ENCODE measurements at regions not wholly inside any gene's neighbourhood (a gene's known extent, or its start where the extent isn't known, plus 50 kb on each side); places are given as distances from the start of the nearest gene placed in this dataset.
"Not testable (repeated sequence)": the region's sequence is repeated elsewhere in the genome, so short reads cannot be mapped to it uniquely, and the experiment has no call there.

DNA sequence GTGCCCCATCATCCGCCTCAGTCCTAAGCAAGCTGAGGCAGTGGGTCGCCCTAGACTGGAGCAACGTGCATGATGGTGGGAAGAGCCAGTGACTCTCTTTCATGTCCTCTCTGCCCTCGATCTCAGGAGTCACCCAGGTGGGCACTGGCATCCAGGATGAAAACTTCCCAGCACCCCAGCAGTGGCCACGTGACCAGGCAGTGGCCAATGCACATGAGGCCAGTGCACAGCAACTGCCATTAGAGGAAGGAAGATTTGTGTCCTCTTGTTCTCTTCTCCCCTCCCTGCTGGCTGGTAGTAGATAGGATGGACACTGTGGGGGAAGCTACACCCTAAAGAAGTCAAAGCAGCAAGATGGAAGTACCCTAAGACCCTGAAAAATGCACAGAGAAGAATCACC lies 334.1 kb upstream of the SULF2 start:
- H3K4me1 ChIP-seq (ENCODE audit: insufficient read depth, low read length); H3K4me3 Mint-ChIP-seq; H3K27ac Mint-ChIP-seq; H3K27ac ChIP-seq (ENCODE audit: low read depth, low read length); H3K36me3 ChIP-seq (ENCODE audit: insufficient read depth, low read length); H3K4me3 ChIP-seq (ENCODE audit: low read length); H3K36me3 Mint-ChIP-seq; H3K27me3 ChIP-seq (ENCODE audit: insufficient read depth, low read length, poor library complexity, severe bottlenecking); DNase-seq; H3K4me1 Mint-ChIP-seq; POLR2A ChIA-PET; H3K9me3 ChIP-seq (ENCODE audit: low read length); CTCF ChIA-PET; H3K9me3 Mint-ChIP-seq: not testable (repeated sequence)
- peaks cover 15 to 32% of the 10 kb centered on the region in 2 donors for H3K27me3 Mint-ChIP-seq

DNA sequence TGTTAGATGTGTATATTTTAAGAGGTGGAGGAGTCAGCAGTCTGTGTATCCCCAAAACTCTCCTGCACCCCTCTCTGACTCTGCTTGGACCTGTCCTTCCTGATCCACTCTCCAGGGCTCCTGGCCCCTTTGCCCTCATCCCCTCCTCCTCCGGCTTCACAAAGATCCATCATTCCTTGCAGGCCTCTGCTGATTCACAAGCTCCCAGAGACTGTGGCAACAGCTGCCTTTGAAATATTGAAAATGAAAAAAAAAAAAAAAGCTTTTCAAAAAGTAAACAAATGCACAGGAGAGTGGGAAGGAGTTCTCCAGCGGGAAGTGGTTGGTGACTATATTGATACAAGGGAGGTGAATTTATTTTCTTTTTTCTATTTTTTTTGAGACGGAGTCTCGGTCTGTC lies 330.2 kb upstream of the SULF2 start:
- Histone ChIP-seq H3K36me3 (ENCODE audit: insufficient read depth, low read length) (no peaks in the 10 kb centered on the region), H3K27me3 (ENCODE audit: insufficient read depth, low read length, poor library complexity, severe bottlenecking) (no peaks in the 10 kb centered on the region), H3K4me3 (ENCODE audit: low read length) (no peak overlapping the region), H3K27ac (ENCODE audit: low read depth, low read length) (no peak overlapping the region), H3K4me1 (ENCODE audit: insufficient read depth, low read length) (no peaks in the 10 kb centered on the region), H3K9me3 (ENCODE audit: low read length) (no peaks in the 10 kb centered on the region)
- Mint-ChIP-seq H3K4me1 (no peaks in the 10 kb centered on the region), H3K36me3 (peaks cover 0 to 2% (median 0%) of the 10 kb centered on the region in 3 donors), H3K4me3 (no peak overlapping the region), H3K27me3 (peaks cover 11 to 43% of the 10 kb centered on the region in 2 donors), H3K27ac (no peak overlapping the region), H3K9me3 (peaks cover 0 to 6% (median 0%) of the 10 kb centered on the region in 5 donors)
- DNase-seq = no peak
- ChIA-PET CTCF (no interaction called here), POLR2A (no interaction called here)

DNA sequence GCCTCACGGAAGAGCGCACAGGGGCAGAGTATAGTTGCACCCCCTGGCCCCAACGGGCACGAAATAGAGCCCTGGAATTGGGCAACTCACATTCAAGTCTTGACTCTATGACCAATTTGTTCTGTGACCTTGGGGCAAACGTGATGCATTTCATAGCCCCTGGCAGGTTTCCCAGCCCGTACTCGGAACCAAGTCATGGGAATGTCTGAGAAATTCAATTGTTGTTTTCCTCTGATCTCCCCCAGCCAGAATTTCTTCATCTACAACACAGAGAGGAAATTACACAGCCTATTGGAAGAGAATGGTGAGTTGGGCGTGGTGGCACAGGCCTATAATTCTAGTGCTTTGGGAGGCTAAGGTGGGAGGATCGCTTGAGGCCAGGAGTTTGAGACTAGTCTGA lies 322.3 kb upstream of the SULF2 start:
- no peaks in the 10 kb centered on the region for H3K9me3 ChIP-seq (ENCODE audit: low read length)
- H3K4me1 ChIP-seq (ENCODE audit: insufficient read depth, low read length) = no peaks in the 10 kb centered on the region
- POLR2A ChIA-PET = no interaction called here

DNA sequence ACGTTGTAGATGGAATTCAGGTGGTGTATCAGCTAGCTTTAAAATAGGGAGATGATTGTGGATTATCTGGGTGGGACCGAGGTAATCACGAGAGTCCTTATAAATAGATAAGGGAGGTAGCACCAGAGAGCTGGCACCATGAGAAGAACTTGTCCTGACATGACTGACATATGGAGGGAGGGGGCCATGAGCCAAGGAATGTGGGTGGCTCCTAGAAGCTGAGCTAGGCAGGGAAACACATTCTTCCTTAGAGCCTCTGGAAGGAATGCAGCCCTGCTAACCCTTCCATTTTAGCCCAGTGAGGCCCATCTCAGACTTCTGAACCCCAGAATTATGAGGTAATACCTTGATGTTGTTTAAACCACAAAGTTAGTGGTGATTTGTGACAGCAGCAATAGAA lies 321.1 kb upstream of the SULF2 start:
- no peaks in the 10 kb centered on the region for H3K27me3 Mint-ChIP-seq
- Histone ChIP-seq H3K9me3 (ENCODE audit: low read length) (no peaks in the 10 kb centered on the region), H3K27ac (ENCODE audit: low read depth, low read length) (no peak overlapping the region), H3K27me3 (ENCODE audit: insufficient read depth, low read length, poor library complexity, severe bottlenecking) (no peaks in the 10 kb centered on the region), H3K36me3 (ENCODE audit: insufficient read depth, low read length) (no peaks in the 10 kb centered on the region), H3K4me1 (ENCODE audit: insufficient read depth, low read length) (no peaks in the 10 kb centered on the region), H3K4me3 (ENCODE audit: low read length) (no peak overlapping the region)
- DNase-seq = no peak
- CTCF ChIA-PET = no interaction called here
- no peaks in the 10 kb centered on the region for H3K4me1 Mint-ChIP-seq
- no peaks in the 10 kb centered on the region for H3K36me3 Mint-ChIP-seq
- peaks cover 0 to 2% (median 0%) of the 10 kb centered on the region in 5 donors for H3K9me3 Mint-ChIP-seq
- H3K4me3 Mint-ChIP-seq = no peak overlapping the region
- H3K27ac Mint-ChIP-seq = no peak overlapping the region
- POLR2A ChIA-PET = no interaction called here

More for the DNA sequence above, 322.3 kb upstream of the SULF2 start:
- CTCF ChIA-PET = no interaction called here
- Histone ChIP-seq H3K4me3 (ENCODE audit: low read length) (no peak overlapping the region), H3K36me3 (ENCODE audit: insufficient read depth, low read length) (no peaks in the 10 kb centered on the region), H3K27me3 (ENCODE audit: insufficient read depth, low read length, poor library complexity, severe bottlenecking) (no peaks in the 10 kb centered on the region), H3K27ac (ENCODE audit: low read depth, low read length) (no peak overlapping the region)
- Mint-ChIP-seq H3K4me3 (no peak overlapping the region), H3K36me3 (no peaks in the 10 kb centered on the region), H3K27me3 (no peaks in the 10 kb centered on the region), H3K9me3 (peaks cover 0 to 2% (median 0%) of the 10 kb centered on the region in 5 donors), H3K4me1 (no peaks in the 10 kb centered on the region), H3K27ac (no peak overlapping the region)
- no peak for DNase-seq

DNA sequence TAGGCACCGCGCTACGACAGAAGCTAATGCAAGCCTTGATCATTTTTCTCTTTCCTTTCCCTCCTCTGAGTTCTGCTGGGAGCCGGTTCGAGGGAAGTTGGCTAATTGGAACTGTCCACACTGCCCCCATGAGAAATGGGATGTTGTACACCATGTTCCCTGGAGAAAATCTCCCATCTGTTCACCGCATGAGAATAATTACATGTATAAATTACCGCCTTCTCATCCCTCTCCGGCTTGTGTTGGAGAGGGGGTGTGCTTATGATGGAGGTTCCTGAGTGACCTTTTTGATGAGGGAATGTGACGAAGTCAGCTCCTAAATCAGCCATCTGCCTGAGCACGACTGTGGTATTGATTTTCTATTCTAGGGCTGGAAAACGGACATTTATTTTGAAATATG lies 320.2 kb upstream of the SULF2 start:
- CTCF ChIA-PET = no interaction called here
- no peaks in the 10 kb centered on the region for H3K27me3 ChIP-seq (ENCODE audit: insufficient read depth, low read length, poor library complexity, severe bottlenecking)

DNA sequence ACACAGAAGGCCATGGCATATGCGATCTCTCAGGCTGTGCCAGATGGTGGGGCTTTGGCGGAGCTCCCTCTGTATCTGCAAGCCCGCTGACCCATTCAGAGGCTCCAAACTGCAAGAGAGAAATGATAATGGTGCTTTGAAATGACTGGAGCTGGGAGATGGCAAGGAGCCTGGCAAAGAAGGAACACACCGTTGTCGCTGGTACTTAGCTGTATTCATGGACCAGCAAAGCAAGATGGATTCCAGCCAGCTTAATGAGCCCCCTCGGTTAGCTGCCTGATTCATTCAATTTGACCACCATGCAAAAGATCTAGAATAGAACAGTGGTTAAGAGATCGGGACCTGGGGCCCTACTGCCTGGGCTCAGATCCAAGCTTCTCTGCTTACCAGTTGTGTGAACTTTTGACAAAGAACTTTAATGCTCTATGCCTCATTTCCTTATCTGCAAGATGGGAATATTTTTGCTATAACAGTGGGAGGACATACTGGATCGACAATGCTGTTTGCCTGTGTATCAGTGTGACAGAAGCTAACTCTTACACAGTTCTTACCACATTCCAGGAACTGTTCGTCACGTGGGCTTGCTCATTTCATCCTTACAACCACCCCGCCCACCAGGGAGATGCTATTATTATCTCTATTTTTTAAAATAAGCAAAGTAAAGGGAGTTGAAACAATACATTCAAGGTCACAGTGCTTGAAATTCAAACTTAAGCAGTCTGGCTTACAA lies 317.8 kb upstream of the SULF2 start:
- POLR2A ChIA-PET = no interaction called here
- H3K9me3 Mint-ChIP-seq = peaks cover 0 to 2% (median 0%) of the 10 kb centered on the region in 5 donors
- CTCF ChIA-PET = no interaction called here
- H3K27ac Mint-ChIP-seq = no peak overlapping the region
- no peaks in the 10 kb centered on the region for H3K36me3 Mint-ChIP-seq
- Histone ChIP-seq H3K9me3 (ENCODE audit: low read length) (no peaks in the 10 kb centered on the region), H3K4me3 (ENCODE audit: low read length) (no peak overlapping the region), H3K36me3 (ENCODE audit: insufficient read depth, low read length) (no peaks in the 10 kb centered on the region), H3K4me1 (ENCODE audit: insufficient read depth, low read length) (no peaks in the 10 kb centered on the region), H3K27me3 (ENCODE audit: insufficient read depth, low read length, poor library complexity, severe bottlenecking) (no peaks in the 10 kb centered on the region), H3K27ac (ENCODE audit: low read depth, low read length) (no peak overlapping the region)
- no peak overlapping the region for H3K4me3 Mint-ChIP-seq
- peaks cover 0 to 5% of the 10 kb centered on the region in 2 donors for H3K27me3 Mint-ChIP-seq
- DNase-seq = no peak
- H3K4me1 Mint-ChIP-seq = no peaks in the 10 kb centered on the region

More for the DNA sequence above, 320.2 kb upstream of the SULF2 start:
- Histone ChIP-seq H3K4me3 (ENCODE audit: low read length) (no peak overlapping the region), H3K27ac (ENCODE audit: low read depth, low read length) (no peak overlapping the region), H3K9me3 (ENCODE audit: low read length) (no peaks in the 10 kb centered on the region), H3K4me1 (ENCODE audit: insufficient read depth, low read length) (no peaks in the 10 kb centered on the region), H3K36me3 (ENCODE audit: insufficient read depth, low read length) (no peaks in the 10 kb centered on the region)
- Mint-ChIP-seq H3K4me3 (no peak overlapping the region), H3K9me3 (peaks cover 0 to 2% (median 0%) of the 10 kb centered on the region in 5 donors), H3K27ac (no peak overlapping the region), H3K27me3 (peaks cover 0 to 1% of the 10 kb centered on the region in 2 donors), H3K4me1 (no peaks in the 10 kb centered on the region), H3K36me3 (no peaks in the 10 kb centered on the region)
- POLR2A ChIA-PET = no interaction called here
- no peak for DNase-seq

DNA sequence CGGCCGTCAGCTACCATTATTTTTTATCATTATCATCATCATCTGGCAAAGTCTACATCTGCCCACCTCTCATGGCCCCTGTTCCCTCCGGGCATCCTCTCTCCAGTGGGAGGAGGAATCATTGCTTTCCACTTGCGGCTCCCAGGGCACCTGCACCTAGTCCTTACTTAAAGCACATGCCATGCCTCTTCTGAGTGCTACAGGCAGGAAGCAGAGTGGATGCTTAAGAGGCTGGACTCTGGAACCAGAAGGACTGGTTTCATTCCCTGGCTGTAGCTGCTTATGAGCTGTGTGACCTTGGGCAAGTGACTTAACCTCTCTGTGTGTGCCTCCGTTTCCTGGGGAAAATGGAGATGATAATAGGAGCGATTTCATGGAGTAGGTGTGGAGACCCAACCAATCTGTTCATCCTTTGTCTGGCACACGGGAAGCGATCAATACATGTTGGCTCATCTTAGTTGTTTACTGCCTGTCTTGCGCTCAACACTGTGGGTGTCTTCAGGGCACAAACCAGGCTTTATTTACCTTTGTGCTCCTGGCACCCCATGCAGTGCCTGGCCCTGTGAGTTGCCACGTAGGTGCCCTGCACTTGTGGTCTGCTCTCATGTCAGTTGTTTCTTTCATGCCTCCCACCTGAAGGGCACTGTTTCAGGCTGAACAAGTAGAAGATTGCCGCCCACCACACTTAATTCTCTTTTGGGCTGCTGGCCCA lies 317.0 kb upstream of the SULF2 start:
- ChIA-PET CTCF (no interaction called here), POLR2A (no interaction called here)
- no peaks in the 10 kb centered on the region for H3K9me3 ChIP-seq (ENCODE audit: low read length)
- no peaks in the 10 kb centered on the region for H3K27me3 ChIP-seq (ENCODE audit: insufficient read depth, low read length, poor library complexity, severe bottlenecking)
- Mint-ChIP-seq H3K27me3 (peaks cover 0 to 5% of the 10 kb centered on the region in 2 donors), H3K27ac (no peak overlapping the region), H3K36me3 (no peaks in the 10 kb centered on the region), H3K9me3 (peaks cover 0 to 2% (median 0%) of the 10 kb centered on the region in 5 donors), H3K4me1 (no peaks in the 10 kb centered on the region), H3K4me3 (no peak overlapping the region)
- H3K36me3 ChIP-seq (ENCODE audit: insufficient read depth, low read length) = no peaks in the 10 kb centered on the region
- no peak overlapping the region for H3K4me3 ChIP-seq (ENCODE audit: low read length)
- H3K27ac ChIP-seq (ENCODE audit: low read depth, low read length) = no peak overlapping the region
- no peak for DNase-seq
- no peaks in the 10 kb centered on the region for H3K4me1 ChIP-seq (ENCODE audit: insufficient read depth, low read length)

DNA sequence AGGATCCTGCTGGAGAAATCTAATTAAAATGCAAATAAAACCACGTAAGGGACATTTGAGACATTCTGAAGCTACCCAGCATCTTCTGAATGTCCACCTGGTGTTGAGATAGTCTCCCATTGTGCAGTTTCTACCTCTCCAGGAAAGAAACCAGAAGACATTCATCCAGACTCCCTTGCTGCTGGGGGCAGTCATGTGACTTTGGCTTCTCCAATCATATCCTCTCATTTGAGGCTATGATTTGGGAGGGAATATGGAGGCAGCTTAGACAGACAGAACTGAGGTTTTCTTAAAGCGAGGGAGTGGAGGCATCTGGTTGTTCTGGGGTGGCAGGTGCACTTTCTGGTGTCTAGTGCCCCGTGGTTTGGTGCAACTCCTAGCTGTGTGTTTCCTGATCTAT lies 315.2 kb upstream of the SULF2 start:
- H3K27ac Mint-ChIP-seq = no peak overlapping the region
- no peaks in the 10 kb centered on the region for H3K27me3 ChIP-seq (ENCODE audit: insufficient read depth, low read length, poor library complexity, severe bottlenecking)
- no peak overlapping the region for H3K4me3 ChIP-seq (ENCODE audit: low read length)
- no peaks in the 10 kb centered on the region for H3K36me3 ChIP-seq (ENCODE audit: insufficient read depth, low read length)
- no peak overlapping the region for H3K4me3 Mint-ChIP-seq
- H3K27ac ChIP-seq (ENCODE audit: low read depth, low read length) = no peak overlapping the region
- H3K4me1 ChIP-seq (ENCODE audit: insufficient read depth, low read length) = no peaks in the 10 kb centered on the region
- no peaks in the 10 kb centered on the region for H3K4me1 Mint-ChIP-seq
- H3K27me3 Mint-ChIP-seq = peaks cover 0 to 5% of the 10 kb centered on the region in 2 donors
- peaks cover 0 to under 1% (median 0%) of the 10 kb centered on the region in 5 donors for H3K9me3 Mint-ChIP-seq
- no peaks in the 10 kb centered on the region for H3K36me3 Mint-ChIP-seq
- CTCF ChIA-PET = no interaction called here
- POLR2A ChIA-PET = no interaction called here
- H3K9me3 ChIP-seq (ENCODE audit: low read length) = no peaks in the 10 kb centered on the region
- DNase-seq = no peak
